Fibroblast of mammary gland (primary cell): ENCODE measurements at regions not wholly inside any gene's neighbourhood (a gene's known extent, or its start where the extent isn't known, plus 50 kb on each side); places are given as distances from the start of the nearest gene placed in this dataset.
A peak's percentile ranks its signal among the peaks of the same experiment; 100 is the strongest.

Experiments used
- DNase-seq: peaks from one replicate; pipeline ENCODE4 v3.0.0-alpha.2; 2010; ENCODE audit warnings: low read depth
- H3K4me3 ChIP-seq: 2 replicates; pipeline ENCODE4 v1.5.1; 2011; ENCODE audit warnings: low read depth, mild to moderate bottlenecking, low read length, moderate library complexity; ENCODE audit not compliant: control insufficient read depth
- CTCF ChIP-seq: conservative IDR thresholded peaks from 2 replicates; pipeline ENCODE4 v1.5.1; 2011; ENCODE audit warnings: low read depth, low read length, inconsistent platforms; ENCODE audit not compliant: control insufficient read depth, insufficient read depth

GRCh38 chr3:194225418-194225812 lies 89.5 kb downstream of the HES1 start:
- no peak overlapping the region for H3K4me3 ChIP-seq
- no peak for TF ChIP-seq CTCF
- DNase-seq, result no peak

- no peak overlapping the region for H3K4me3 ChIP-seq
- no peak for TF ChIP-seq CTCF
- peak; percentile 19 for DNase-seq
Observed at GRCh38 chr3:194225988-194226663, 90.2 kb downstream of the HES1 start.

GRCh38 chr3:194231929-194232832 lies 96.2 kb downstream of the HES1 start:
- no peak overlapping the region for H3K4me3 ChIP-seq
- no peak for DNase-seq
- TF ChIP-seq CTCF, result no peak

- DNase-seq, result no peak
- no peak overlapping the region for H3K4me3 ChIP-seq
- no peak for TF ChIP-seq CTCF
Observed at GRCh38 chr3:194233150-194233549, 97.2 kb downstream of the HES1 start.

GRCh38 chr3:194235160-194235559 lies 99.2 kb downstream of the HES1 start:
- no peak for DNase-seq
- TF ChIP-seq CTCF, result no peak
- H3K4me3 ChIP-seq, result no peak overlapping the region

- no peak for DNase-seq
- no peak overlapping the region for H3K4me3 ChIP-seq
- no peak for TF ChIP-seq CTCF
Observed at GRCh38 chr3:194237110-194237509, 101.2 kb downstream of the HES1 start.
